H54 (cell line): ENCODE measurements at regions not wholly inside any gene's neighbourhood (a gene's known extent, or its start where the extent isn't known, plus 50 kb on each side); places are given as distances from the start of the nearest gene placed in this dataset.

Source experiments
- DNase-seq: peaks from one replicate; pipeline ENCODE4 v3.0.0; 2011; ENCODE audit warnings: low spot score, mixed read lengths; ENCODE audit not compliant: insufficient read length
- FAIRE-seq: peaks from 3 replicates; lab custom pipeline; 2011; peaks lifted over from hg19 to GRCh38; lab: Jason Lieb, UNC
- POLR2A ChIP-seq: IDR thresholded peaks from 2 replicates; pipeline ENCODE4 v1.6.1; 2011; ENCODE audit warnings: low read depth, mild to moderate bottlenecking, low read length

- no peak for FAIRE-seq
- no peak for DNase-seq
- no peak for TF ChIP-seq POLR2A
These were observed 50.6 kb upstream of the GATB start for GRCh38 chr4:151811403-151811802.
